ENCODE measurements at regions not wholly inside any gene's neighbourhood (a gene's known extent, or its start where the extent isn't known, plus 50 kb on each side); places are given as distances from the start of the nearest gene placed in this dataset.

DNA sequence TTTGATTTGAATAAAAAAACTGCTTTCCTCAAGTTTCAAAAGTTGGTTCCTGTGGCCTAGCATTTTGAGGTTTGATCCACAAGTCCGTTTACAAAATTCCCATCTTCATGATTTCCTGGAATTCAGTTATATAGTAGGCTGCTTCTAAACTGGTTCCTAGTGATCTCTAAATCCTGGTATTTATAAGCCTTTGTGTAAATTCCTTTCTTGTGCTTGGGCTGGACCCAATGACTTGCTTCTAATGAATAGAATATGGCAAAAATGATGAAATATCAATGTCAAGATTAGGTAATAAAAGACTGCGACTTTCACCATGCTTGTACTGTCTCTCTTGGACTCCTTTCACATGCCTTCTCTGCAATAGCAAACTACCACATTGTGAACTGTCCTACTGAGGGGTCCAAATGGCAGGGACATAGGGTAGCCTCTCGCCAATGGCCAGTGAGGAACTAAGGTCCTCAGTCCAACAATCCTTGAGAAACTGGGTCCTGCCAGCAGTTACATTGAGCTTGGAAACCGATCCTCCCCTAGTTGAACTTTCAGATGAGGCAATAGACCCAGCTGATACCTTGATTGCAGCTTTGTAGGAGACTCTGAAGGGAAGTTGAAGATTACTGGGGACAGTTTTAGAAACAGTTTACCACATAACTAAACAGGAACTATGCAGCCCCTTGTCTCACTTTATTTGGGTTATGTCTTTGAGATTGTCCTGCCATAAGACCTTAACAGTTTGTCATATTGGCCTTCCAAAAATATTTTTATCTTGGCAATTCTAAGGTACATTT is 303.9 kb upstream of the TBC1D5 start:
- FAIRE-seq (no peak), DNase-seq (ENCODE audit: low read depth, low spot score) (no peak)
- Histone ChIP-seq H3K4me1 (ENCODE audit: control insufficient read depth, extremely low read depth, insufficient read depth, low read length) (no peaks in the 10 kb centered on the region), H3K27ac (ENCODE audit: control insufficient read depth, insufficient read depth, low read length) (no peak overlapping the region), H3K79me2 (ENCODE audit: control insufficient read depth, insufficient read depth, low read length) (no peaks in the 10 kb centered on the region), H3K27me3 (ENCODE audit: control insufficient read depth, extremely low read depth, insufficient read depth, low read length) (no peaks in the 10 kb centered on the region), H3K9me1 (ENCODE audit: control insufficient read depth, extremely low read depth, insufficient read depth, low read length) (no peaks in the 10 kb centered on the region), H3K36me3 (ENCODE audit: control insufficient read depth in 2 of 2, extremely low read depth in 1 of 2, insufficient read depth in 2 of 2, low read length in 2 of 2) (no peaks in the 10 kb centered on the region), H3K9me3 (ENCODE audit: control insufficient read depth, low read depth, low read length) (no peaks in the 10 kb centered on the region), H3K4me3 (ENCODE audit: control insufficient read depth in 2 of 3, extremely low read depth in 1 of 3, insufficient read depth in 2 of 3, low read depth in 1 of 3, low read length in 3 of 3) (no peak overlapping the region), H2AFZ (ENCODE audit: control insufficient read depth, low read length) (no peak overlapping the region), H3K9ac (ENCODE audit: control insufficient read depth, extremely low read depth, insufficient read depth, low read length) (no peak overlapping the region), H4K20me1 (ENCODE audit: control insufficient read depth, extremely low read depth, insufficient read depth, low read length) (no peaks in the 10 kb centered on the region), H3K4me2 (ENCODE audit: control insufficient read depth, extremely low read depth, insufficient read depth, low read depth, low read length) (no peak overlapping the region)
- no peak for TF ChIP-seq EZH2 (IDR thresholded peaks at IDR 0.05; ENCODE audit: low read length)
- TF ChIP-seq, protein P1, sequence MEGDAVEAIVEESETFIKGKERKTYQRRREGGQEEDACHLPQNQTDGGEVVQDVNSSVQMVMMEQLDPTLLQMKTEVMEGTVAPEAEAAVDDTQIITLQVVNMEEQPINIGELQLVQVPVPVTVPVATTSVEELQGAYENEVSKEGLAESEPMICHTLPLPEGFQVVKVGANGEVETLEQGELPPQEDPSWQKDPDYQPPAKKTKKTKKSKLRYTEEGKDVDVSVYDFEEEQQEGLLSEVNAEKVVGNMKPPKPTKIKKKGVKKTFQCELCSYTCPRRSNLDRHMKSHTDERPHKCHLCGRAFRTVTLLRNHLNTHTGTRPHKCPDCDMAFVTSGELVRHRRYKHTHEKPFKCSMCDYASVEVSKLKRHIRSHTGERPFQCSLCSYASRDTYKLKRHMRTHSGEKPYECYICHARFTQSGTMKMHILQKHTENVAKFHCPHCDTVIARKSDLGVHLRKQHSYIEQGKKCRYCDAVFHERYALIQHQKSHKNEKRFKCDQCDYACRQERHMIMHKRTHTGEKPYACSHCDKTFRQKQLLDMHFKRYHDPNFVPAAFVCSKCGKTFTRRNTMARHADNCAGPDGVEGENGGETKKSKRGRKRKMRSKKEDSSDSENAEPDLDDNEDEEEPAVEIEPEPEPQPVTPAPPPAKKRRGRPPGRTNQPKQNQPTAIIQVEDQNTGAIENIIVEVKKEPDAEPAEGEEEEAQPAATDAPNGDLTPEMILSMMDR (optimal IDR thresholded peaks at IDR 0.05 in 1 of 3, IDR thresholded peaks at IDR 0.05 in 1 of 3, conservative IDR thresholded peaks at IDR 0.05 in 1 of 3; ENCODE audit: extremely low read depth in 1 of 3, insufficient read depth in 2 of 3, low read length in 3 of 3), result no peak
- dilution Hi-C loops (cut with MboI; ENCODE audit: extremely low pct_ligation_motif_present, low sequenced_read_pairs), result no loop called here

GRCh38 chr3:18044971-18045880 is 302.8 kb upstream of the TBC1D5 start:
- dilution Hi-C loops (cut with MboI; ENCODE audit: extremely low pct_ligation_motif_present, low sequenced_read_pairs), result no loop called here
- no peak for FAIRE-seq

More at GRCh38 chr3:18044971-18045880, 302.8 kb upstream of the TBC1D5 start:
- H3K9me1 ChIP-seq (ENCODE audit: control insufficient read depth, extremely low read depth, insufficient read depth, low read length), result no peaks in the 10 kb centered on the region
- no peak for DNase-seq (ENCODE audit: low read depth, low spot score)
- no peaks in the 10 kb centered on the region for H3K9me3 ChIP-seq (ENCODE audit: control insufficient read depth, low read depth, low read length)
- TF ChIP-seq, protein P1 (optimal IDR thresholded peaks at IDR 0.05 in 1 of 3, IDR thresholded peaks at IDR 0.05 in 1 of 3, conservative IDR thresholded peaks at IDR 0.05 in 1 of 3; ENCODE audit: extremely low read depth in 1 of 3, insufficient read depth in 2 of 3, low read length in 3 of 3), result no peak
- no peak for TF ChIP-seq EZH2 (IDR thresholded peaks at IDR 0.05; ENCODE audit: low read length)
- no peak overlapping the region for H3K9ac ChIP-seq (ENCODE audit: control insufficient read depth, extremely low read depth, insufficient read depth, low read length)
- no peak overlapping the region for H2AFZ ChIP-seq (ENCODE audit: control insufficient read depth, low read length)
- no peaks in the 10 kb centered on the region for H3K36me3 ChIP-seq (ENCODE audit: control insufficient read depth in 2 of 2, extremely low read depth in 1 of 2, insufficient read depth in 2 of 2, low read length in 2 of 2)
- H3K4me3 ChIP-seq (ENCODE audit: control insufficient read depth in 2 of 3, extremely low read depth in 1 of 3, insufficient read depth in 2 of 3, low read depth in 1 of 3, low read length in 3 of 3), result no peak overlapping the region
- H3K4me1 ChIP-seq (ENCODE audit: control insufficient read depth, extremely low read depth, insufficient read depth, low read length), result no peaks in the 10 kb centered on the region
- no peak overlapping the region for H3K27ac ChIP-seq (ENCODE audit: control insufficient read depth, insufficient read depth, low read length)
- no peaks in the 10 kb centered on the region for H3K79me2 ChIP-seq (ENCODE audit: control insufficient read depth, insufficient read depth, low read length)
- no peaks in the 10 kb centered on the region for H3K27me3 ChIP-seq (ENCODE audit: control insufficient read depth, extremely low read depth, insufficient read depth, low read length)
- H3K4me2 ChIP-seq (ENCODE audit: control insufficient read depth, extremely low read depth, insufficient read depth, low read depth, low read length), result no peak overlapping the region
- H4K20me1 ChIP-seq (ENCODE audit: control insufficient read depth, extremely low read depth, insufficient read depth, low read length), result no peaks in the 10 kb centered on the region
